Stimulated activated effector memory CD8-positive, alpha-beta T cell treated with anti-CD3 and anti-CD28 coated beads, Interleukin-12 subunit alpha, Interleukin-12 subunit beta, amount 100 ng/mL, for 72 hours (primary cell): ENCODE measurements at regions not wholly inside any gene's neighbourhood (a gene's known extent, or its start where the extent isn't known, plus 50 kb on each side); places are given as distances from the start of the nearest gene placed in this dataset.

ENCODE experiments used
- ATAC-seq: fragments of 150-1000 bp; cut with Tn5 transposase; 2 replicates; pipeline ENCODE4 v1.10.0; 2021
- DNase-seq, 2 donors: peaks; one replicate each; pipeline ENCODE4 v3.0.0; 2021 to 2022; ENCODE audit warnings: low spot score in 2 of 2
- H3K27ac Mint-ChIP-seq: one replicate; pipeline ENCODE4 v1.8.0; 2022; ENCODE audit warnings: mild to moderate bottlenecking, mixed read lengths
- H3K36me3 Mint-ChIP-seq: one replicate; pipeline ENCODE4 v1.8.0; 2022; ENCODE audit warnings: mild to moderate bottlenecking, mixed read lengths
- H3K4me1 Mint-ChIP-seq: one replicate; pipeline ENCODE4 v1.8.0; 2022; ENCODE audit warnings: mixed read lengths
- H3K4me3 Mint-ChIP-seq: one replicate; pipeline ENCODE4 v1.8.0; 2022; ENCODE audit warnings: mild to moderate bottlenecking, mixed read lengths
- H3K9me3 Mint-ChIP-seq: one replicate; pipeline ENCODE4 v1.8.0; 2022; ENCODE audit warnings: mixed read lengths

DNA sequence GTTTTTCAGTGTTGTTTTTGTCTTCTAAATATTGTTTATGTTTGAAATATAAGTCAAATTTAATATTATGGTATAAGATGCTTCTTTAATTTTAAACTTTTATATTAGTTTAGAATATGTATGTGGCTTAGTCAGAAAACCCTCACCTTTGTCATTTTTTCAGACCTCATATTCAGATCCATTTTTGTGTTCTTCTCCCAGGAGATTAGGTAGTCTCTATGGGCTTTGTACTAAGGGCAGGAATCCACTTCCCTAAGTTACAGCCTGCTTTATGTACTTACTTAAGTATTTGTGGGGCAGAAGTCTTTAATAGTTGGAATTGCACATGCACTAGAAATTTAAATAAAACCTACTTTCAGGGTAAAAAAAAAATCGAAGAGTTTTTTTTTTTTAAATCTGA, 63.5 kb upstream of the TENM3 start:
- Mint-ChIP-seq H3K9me3 (no peaks in the 10 kb centered on the region), H3K36me3 (no peaks in the 10 kb centered on the region), H3K4me1 (no peaks in the 10 kb centered on the region), H3K27ac (no peak overlapping the region), H3K4me3 (no peak overlapping the region)
- ATAC-seq (no peak), DNase-seq (no peak)

DNA sequence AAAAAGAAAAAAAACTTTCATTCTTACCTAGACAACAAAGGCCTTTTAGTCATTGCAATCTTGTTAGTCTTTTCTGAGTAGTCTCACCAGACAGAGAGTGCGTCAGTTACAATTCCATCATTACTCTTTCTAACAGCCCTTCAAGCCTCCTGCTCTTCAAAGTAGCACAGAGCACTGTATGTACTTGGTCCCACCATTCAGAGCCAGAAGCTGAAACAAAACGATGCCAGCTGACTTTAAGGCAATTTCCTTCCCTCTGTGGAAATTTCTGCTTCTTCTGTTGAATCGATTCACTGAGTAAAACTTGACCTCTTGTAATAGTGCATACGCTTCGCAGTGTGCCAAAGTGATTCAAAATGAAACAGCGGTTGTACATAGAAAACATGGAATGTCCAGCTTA, 57.7 kb upstream of the TENM3 start:
- DNase-seq: no peak

DNA sequence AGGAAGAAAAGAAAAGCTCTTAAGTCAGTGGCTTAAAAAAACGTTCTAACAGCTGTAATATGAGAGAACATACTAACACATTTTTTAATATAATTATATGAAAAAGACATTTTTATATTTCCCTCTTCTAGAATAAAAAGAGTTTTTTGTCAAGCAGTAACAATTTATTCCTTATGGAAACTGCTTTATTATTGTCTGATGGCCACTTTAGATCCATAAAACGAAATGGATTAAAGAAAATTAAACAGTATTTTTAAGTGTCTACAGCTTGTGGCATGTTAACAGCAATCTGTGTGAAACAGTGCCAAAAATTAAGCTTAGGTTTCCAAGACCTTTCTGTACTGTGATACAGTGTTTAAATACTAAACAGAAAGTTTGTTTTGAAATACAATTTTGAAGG, 55.5 kb upstream of the TENM3 start:
- H3K27ac Mint-ChIP-seq: no peak overlapping the region
- H3K4me1 Mint-ChIP-seq: no peaks in the 10 kb centered on the region
- no peaks in the 10 kb centered on the region for H3K36me3 Mint-ChIP-seq
- H3K9me3 Mint-ChIP-seq: no peaks in the 10 kb centered on the region
- DNase-seq (no peak), ATAC-seq (no peak)
- H3K4me3 Mint-ChIP-seq: no peak overlapping the region

More for the DNA sequence above, 57.7 kb upstream of the TENM3 start:
- ATAC-seq: no peak
- H3K9me3 Mint-ChIP-seq: no peaks in the 10 kb centered on the region
- H3K4me3 Mint-ChIP-seq: no peak overlapping the region
- no peaks in the 10 kb centered on the region for H3K4me1 Mint-ChIP-seq
- H3K27ac Mint-ChIP-seq: no peak overlapping the region
- H3K36me3 Mint-ChIP-seq: no peaks in the 10 kb centered on the region

GRCh38 chr4:182188622-182189021, 54.6 kb upstream of the TENM3 start:
- Mint-ChIP-seq H3K4me1 (no peaks in the 10 kb centered on the region), H3K9me3 (no peaks in the 10 kb centered on the region), H3K4me3 (no peak overlapping the region), H3K27ac (no peak overlapping the region), H3K36me3 (no peaks in the 10 kb centered on the region)
- ATAC-seq: no peak
- DNase-seq: no peak

GRCh38 chr4:182189103-182189878, 53.9 kb upstream of the TENM3 start:
- Mint-ChIP-seq H3K4me1 (no peaks in the 10 kb centered on the region), H3K36me3 (no peaks in the 10 kb centered on the region), H3K4me3 (no peak overlapping the region), H3K9me3 (no peaks in the 10 kb centered on the region), H3K27ac (no peak overlapping the region)
- ATAC-seq (no peak), DNase-seq (no peak)

DNA sequence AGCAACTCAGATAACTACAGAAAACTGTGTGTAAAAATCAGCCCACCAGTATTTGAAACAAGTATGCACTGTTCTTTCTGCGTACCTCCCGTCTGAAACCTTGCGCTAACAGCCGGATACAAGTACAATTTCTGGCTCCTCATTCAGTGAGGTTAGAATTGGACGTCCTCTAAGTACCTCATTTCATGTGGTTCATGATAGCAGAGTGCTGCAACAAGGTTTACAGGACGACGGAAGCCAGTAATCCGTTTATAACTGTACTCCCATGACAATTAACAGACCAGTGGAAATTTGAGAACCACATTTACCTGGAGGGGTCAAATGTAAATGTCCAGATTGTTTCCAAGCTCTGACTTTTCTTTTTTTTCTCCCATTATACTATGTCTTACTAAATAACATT, 52.9 kb upstream of the TENM3 start:
- Mint-ChIP-seq H3K27ac (no peak overlapping the region), H3K9me3 (no peaks in the 10 kb centered on the region), H3K36me3 (no peaks in the 10 kb centered on the region)

GRCh38 chr4:182192511-182193181, 50.6 kb upstream of the TENM3 start:
- Mint-ChIP-seq H3K36me3 (no peaks in the 10 kb centered on the region), H3K4me3 (no peak overlapping the region), H3K27ac (no peak overlapping the region), H3K9me3 (no peaks in the 10 kb centered on the region), H3K4me1 (no peaks in the 10 kb centered on the region)
- DNase-seq (no peak), ATAC-seq (no peak)

More for the DNA sequence above, 52.9 kb upstream of the TENM3 start:
- ATAC-seq (no peak), DNase-seq (no peak)
- no peaks in the 10 kb centered on the region for H3K4me1 Mint-ChIP-seq
- H3K4me3 Mint-ChIP-seq: no peak overlapping the region

GRCh38 chr4:182193311-182193710, 49.9 kb upstream of the TENM3 start:
- Mint-ChIP-seq H3K4me1 (no peaks in the 10 kb centered on the region), H3K4me3 (no peak overlapping the region), H3K27ac (no peak overlapping the region), H3K36me3 (no peaks in the 10 kb centered on the region), H3K9me3 (no peaks in the 10 kb centered on the region)
- DNase-seq (no peak), ATAC-seq (no peak)
